Loucy (cell line): ENCODE measurements at regions not wholly inside any gene's neighbourhood (a gene's known extent, or its start where the extent isn't known, plus 50 kb on each side); places are given as distances from the start of the nearest gene placed in this dataset.
"Not testable (repeated sequence)": the region's sequence is repeated elsewhere in the genome, so short reads cannot be mapped to it uniquely, and the experiment has no call there.

Source experiments
- H2AFZ ChIP-seq: fragments of 200-600 bp; sonication (generic); 2 replicates; pipeline ENCODE4 v1.6.0; 2016; ENCODE audit warnings: antibody characterized with exemption, mild to moderate bottlenecking, low read length, moderate library complexity
- H3F3A ChIP-seq: fragments of 200-600 bp; 2 replicates; pipeline ENCODE4 v1.6.0; 2016; ENCODE audit warnings: antibody characterized with exemption, low read depth, mild to moderate bottlenecking
- H3K27me3 ChIP-seq: fragments of 200-600 bp; sonication (generic); 2 replicates; pipeline ENCODE4 v1.6.1; 2014; ENCODE audit warnings: low read length, mild to moderate bottlenecking; ENCODE audit not compliant: insufficient read depth, poor library complexity, severe bottlenecking
- H3K36me3 ChIP-seq: fragments of 200-600 bp; sonication (generic); 2 replicates; pipeline ENCODE4 v1.6.1; 2016; ENCODE audit warnings: low read length; ENCODE audit not compliant: insufficient read depth
- H3K4me1 ChIP-seq: fragments of 200-600 bp; sonication (generic); 2 replicates; pipeline ENCODE4 v1.5.1; 2014; ENCODE audit warnings: low read length, mild to moderate bottlenecking; ENCODE audit not compliant: insufficient read depth, poor library complexity, severe bottlenecking
- H3K4me2 ChIP-seq: fragments of 200-600 bp; sonication (generic); 2 replicates; pipeline ENCODE4 v1.6.0; 2014; ENCODE audit warnings: antibody characterized with exemption, low read length, low read depth, mild to moderate bottlenecking; ENCODE audit not compliant: poor library complexity, severe bottlenecking
- H3K4me3 ChIP-seq: fragments of 200-600 bp; sonication (generic); 2 replicates; pipeline ENCODE4 v1.5.1; 2014; ENCODE audit warnings: low read length, mild to moderate bottlenecking, mixed read lengths; ENCODE audit not compliant: poor library complexity, severe bottlenecking
- H3K79me2 ChIP-seq: fragments of 200-600 bp; sonication (generic); 2 replicates; pipeline ENCODE4 v1.6.1; 2014; ENCODE audit warnings: low read length; ENCODE audit not compliant: insufficient read depth
- H3K9ac ChIP-seq: fragments of 200-600 bp; sonication (generic); 2 replicates; pipeline ENCODE4 v1.6.0; 2014; ENCODE audit warnings: mild to moderate bottlenecking, low read depth, low read length, moderate library complexity; ENCODE audit not compliant: poor library complexity, severe bottlenecking
- H3K9me2 ChIP-seq: fragments of 200-600 bp; sonication (generic); replicated peaks from 2 replicates; pipeline ENCODE4 v1.6.1; 2016; ENCODE audit warnings: low read depth, low read length, mixed read lengths
- H3K9me3 ChIP-seq: fragments of 200-600 bp; sonication (generic); 2 replicates; pipeline ENCODE4 v1.6.1; 2014; ENCODE audit warnings: mild to moderate bottlenecking, antibody characterized with exemption, low read length, low read depth; ENCODE audit not compliant: insufficient read depth
- H4K20me1 ChIP-seq: fragments of 200-600 bp; sonication (generic); 2 replicates; pipeline ENCODE4 v1.6.0; 2014; ENCODE audit warnings: antibody characterized with exemption, low read length, mild to moderate bottlenecking; ENCODE audit not compliant: insufficient read depth, poor library complexity, severe bottlenecking
- EZH2phosphoT487 ChIP-seq: fragments of 200-600 bp; IDR thresholded peaks from 2 replicates; pipeline ENCODE4 v1.6.1; 2018; ENCODE audit warnings: antibody characterized with exemption, mild to moderate bottlenecking, moderate library complexity, borderline replicate concordance
- TF ChIP-seq, protein P1 (sequence below): fragments of 200-600 bp; sonication (generic); conservative IDR thresholded peaks from 2 replicates; pipeline ENCODE4 v1.5.1; 2014; ENCODE audit warnings: mild to moderate bottlenecking, antibody characterized with exemption, low read length

DNA sequence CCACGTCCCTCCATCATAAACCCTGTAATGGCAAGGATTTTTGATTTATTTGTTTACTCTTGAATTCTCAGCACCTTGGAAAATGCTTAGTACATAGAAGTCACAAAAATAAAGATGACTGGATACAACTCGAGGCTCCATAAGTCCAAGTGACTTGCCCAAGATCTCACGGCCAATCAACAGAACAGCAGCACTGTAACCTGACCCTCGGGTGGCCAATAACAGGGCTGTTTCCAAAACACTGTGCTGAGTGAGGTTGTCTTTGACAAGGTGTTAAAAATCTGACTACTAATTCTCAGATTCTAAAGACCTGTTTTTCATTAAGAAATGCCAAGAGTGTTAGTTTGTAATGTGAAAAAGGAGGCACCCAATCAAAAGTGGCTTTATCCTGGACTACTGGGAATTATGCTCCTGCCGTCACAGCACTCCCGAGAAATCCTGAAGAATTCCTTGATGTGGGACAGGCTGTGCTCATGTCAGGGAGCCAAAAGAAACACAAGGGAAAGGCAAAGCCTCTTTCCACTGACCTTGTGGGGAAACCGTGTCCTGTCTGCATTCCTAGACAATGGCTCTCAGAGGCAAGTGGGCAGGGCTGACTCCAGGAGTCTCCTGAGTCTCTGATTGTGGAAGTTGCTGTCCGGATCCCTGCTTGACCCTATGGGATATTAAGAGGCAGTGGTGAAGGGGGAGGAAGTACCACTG is 204.7 kb upstream of the PELI2 start:
- Histone ChIP-seq H4K20me1 (no peaks in the 10 kb centered on the region), H3K4me2 (no peak overlapping the region), H3F3A (no peaks in the 10 kb centered on the region), H3K9ac (no peak overlapping the region), H2AFZ (no peak overlapping the region), H3K9me2 (no peaks in the 10 kb centered on the region), H3K36me3 (no peaks in the 10 kb centered on the region), H3K4me1 (no peaks in the 10 kb centered on the region), H3K27me3 (no peaks in the 10 kb centered on the region), H3K79me2 (no peaks in the 10 kb centered on the region), H3K4me3 (no peak overlapping the region), H3K9me3 (no peaks in the 10 kb centered on the region)
- TF ChIP-seq, protein P1, sequence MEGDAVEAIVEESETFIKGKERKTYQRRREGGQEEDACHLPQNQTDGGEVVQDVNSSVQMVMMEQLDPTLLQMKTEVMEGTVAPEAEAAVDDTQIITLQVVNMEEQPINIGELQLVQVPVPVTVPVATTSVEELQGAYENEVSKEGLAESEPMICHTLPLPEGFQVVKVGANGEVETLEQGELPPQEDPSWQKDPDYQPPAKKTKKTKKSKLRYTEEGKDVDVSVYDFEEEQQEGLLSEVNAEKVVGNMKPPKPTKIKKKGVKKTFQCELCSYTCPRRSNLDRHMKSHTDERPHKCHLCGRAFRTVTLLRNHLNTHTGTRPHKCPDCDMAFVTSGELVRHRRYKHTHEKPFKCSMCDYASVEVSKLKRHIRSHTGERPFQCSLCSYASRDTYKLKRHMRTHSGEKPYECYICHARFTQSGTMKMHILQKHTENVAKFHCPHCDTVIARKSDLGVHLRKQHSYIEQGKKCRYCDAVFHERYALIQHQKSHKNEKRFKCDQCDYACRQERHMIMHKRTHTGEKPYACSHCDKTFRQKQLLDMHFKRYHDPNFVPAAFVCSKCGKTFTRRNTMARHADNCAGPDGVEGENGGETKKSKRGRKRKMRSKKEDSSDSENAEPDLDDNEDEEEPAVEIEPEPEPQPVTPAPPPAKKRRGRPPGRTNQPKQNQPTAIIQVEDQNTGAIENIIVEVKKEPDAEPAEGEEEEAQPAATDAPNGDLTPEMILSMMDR, result no peak
- no peak for TF ChIP-seq EZH2phosphoT487

DNA sequence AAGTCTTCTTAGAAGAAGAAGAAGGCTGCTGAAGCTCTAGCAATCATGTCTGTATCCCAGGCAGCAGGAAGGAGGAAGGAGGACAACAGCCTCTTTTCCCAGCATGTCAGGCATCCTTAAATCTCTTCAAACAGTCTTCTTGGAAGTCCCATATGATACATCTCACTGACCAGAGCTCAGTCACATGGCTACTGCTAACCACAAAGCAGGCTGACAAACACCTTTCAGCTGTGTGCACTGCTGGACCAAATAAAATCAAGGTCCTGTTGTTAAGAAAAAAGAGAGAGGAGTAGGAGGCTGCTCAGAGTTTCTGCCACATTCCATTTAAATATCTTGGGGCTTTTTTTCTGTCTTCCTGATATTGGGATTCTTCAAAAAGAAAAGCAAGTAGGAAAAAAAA is 203.4 kb upstream of the PELI2 start:
- Histone ChIP-seq H2AFZ (no peak overlapping the region), H4K20me1 (no peaks in the 10 kb centered on the region), H3K4me2 (no peak overlapping the region), H3K79me2 (no peaks in the 10 kb centered on the region), H3K27me3 (no peaks in the 10 kb centered on the region), H3K4me1 (no peaks in the 10 kb centered on the region), H3K36me3 (no peaks in the 10 kb centered on the region), H3K4me3 (no peak overlapping the region), H3K9ac (no peak overlapping the region), H3K9me3 (no peaks in the 10 kb centered on the region), H3K9me2 (no peaks in the 10 kb centered on the region), H3F3A (no peaks in the 10 kb centered on the region)
- TF ChIP-seq, protein P1, result no peak
- TF ChIP-seq EZH2phosphoT487, result no peak

DNA sequence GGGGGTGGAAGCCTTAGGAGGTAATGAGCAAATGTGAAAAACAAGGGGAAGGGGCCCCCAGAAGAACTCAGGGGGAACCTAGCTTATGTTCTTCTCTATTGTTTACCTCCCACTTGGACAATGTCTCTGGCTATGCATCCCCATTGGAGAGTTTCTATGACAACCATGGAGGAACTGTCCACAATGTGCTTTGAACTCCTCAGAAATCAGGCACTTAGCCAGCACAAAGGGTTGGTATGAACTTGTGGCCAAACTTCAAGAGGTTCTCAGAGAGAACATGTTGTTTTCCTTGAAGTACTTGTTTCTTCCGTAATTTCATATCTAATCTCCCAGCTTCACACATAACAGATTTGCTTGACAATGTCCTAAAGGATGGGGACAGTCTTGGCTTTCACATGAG is 202.8 kb upstream of the PELI2 start:
- no peaks in the 10 kb centered on the region for H3K9me3 ChIP-seq
- no peak overlapping the region for H3K4me3 ChIP-seq
- no peak overlapping the region for H3K9ac ChIP-seq
- no peaks in the 10 kb centered on the region for H4K20me1 ChIP-seq
- no peaks in the 10 kb centered on the region for H3K9me2 ChIP-seq
- H3K4me1 ChIP-seq, result no peaks in the 10 kb centered on the region
- H3K27me3 ChIP-seq, result no peaks in the 10 kb centered on the region
- no peak overlapping the region for H3K4me2 ChIP-seq
- H3K36me3 ChIP-seq, result no peaks in the 10 kb centered on the region
- no peaks in the 10 kb centered on the region for H3K79me2 ChIP-seq
- TF ChIP-seq, protein P1, result no peak
- TF ChIP-seq EZH2phosphoT487, result no peak
- H2AFZ ChIP-seq, result no peak overlapping the region
- H3F3A ChIP-seq, result no peaks in the 10 kb centered on the region

DNA sequence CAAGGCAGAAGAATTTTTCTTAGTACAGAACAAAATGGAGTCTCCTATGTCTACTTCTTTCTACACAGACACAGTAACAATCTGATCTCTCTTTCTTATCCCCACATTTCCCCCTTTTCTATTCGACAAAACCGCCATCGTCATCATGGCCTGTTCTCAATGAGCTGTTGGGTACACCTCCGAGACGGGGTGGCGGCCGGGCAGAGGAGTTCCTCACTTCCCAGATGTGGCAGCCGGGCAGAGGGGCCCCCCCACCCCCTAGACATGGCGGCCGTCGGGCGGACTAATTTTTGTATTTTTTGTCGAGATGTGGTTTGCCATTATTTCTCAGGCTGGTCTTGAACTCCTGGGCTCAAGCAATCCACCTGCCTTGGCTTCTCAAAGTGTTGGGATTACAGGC is 198.4 kb upstream of the PELI2 start:
- H4K20me1 ChIP-seq, H3K27me3 ChIP-seq, H3K9me3 ChIP-seq, H3K4me2 ChIP-seq, H3K79me2 ChIP-seq, H3K9ac ChIP-seq, H3K9me2 ChIP-seq, H3K4me3 ChIP-seq, H3K4me1 ChIP-seq, H2AFZ ChIP-seq, H3F3A ChIP-seq, H3K36me3 ChIP-seq: not testable (repeated sequence)
